ENCODE measurements at regions not wholly inside any gene's neighbourhood (a gene's known extent, or its start where the extent isn't known, plus 50 kb on each side); places are given as distances from the start of the nearest gene placed in this dataset.

GRCh38 chr20:56841346-56841908 lies 212.3 kb downstream of the TFAP2C start:
- no peak overlapping the region for H2AFZ ChIP-seq (ENCODE audit: low read length)
- H3K79me1 ChIP-seq (ENCODE audit: insufficient read depth, low read depth, low read length, poor library complexity, severe bottlenecking) = no peaks in the 10 kb centered on the region
- H3K4ac ChIP-seq (ENCODE audit: low read depth, low read length) = no peak overlapping the region
- Mint-ChIP-seq H3K9me3 (no peaks in the 10 kb centered on the region), H3K4me1 (peaks cover 6 to 14% of the 10 kb centered on the region in 2 experiments), H3K27ac (no peak overlapping the region), H3K27me3 (ENCODE audit: low read depth) (peaks cover 37% of the 10 kb centered on the region), H3K36me3 (ENCODE audit: insufficient read depth in 1 of 3, low read depth in 3 of 3) (no peaks in the 10 kb centered on the region), H3K4me3 (no peak overlapping the region)
- H2BK15ac ChIP-seq (ENCODE audit: low read depth, low read length) = no peak overlapping the region
- H3K56ac ChIP-seq (ENCODE audit: insufficient read length, low read depth, low read length) = no peak overlapping the region
- no peaks in the 10 kb centered on the region for H3K79me2 ChIP-seq (ENCODE audit: insufficient read depth, low read length)
- no peak overlapping the region for H3T11ph ChIP-seq (ENCODE audit: low read length)
- no peaks in the 10 kb centered on the region for H3K9me3 ChIP-seq (ENCODE audit: control insufficient read depth, low read depth, low read length)
- H3K14ac ChIP-seq (ENCODE audit: insufficient read depth, low read length) = no peak overlapping the region; the same call in 1 of the 2 replicates
- no CpG with 5 or more reads among the region's 6 CpGs for WGBS (ENCODE audit: extremely low coverage, insufficient read length, low lambda C conversion rate)
- H4K91ac ChIP-seq (ENCODE audit: insufficient read length, low read depth, low read length) = no peak overlapping the region
- H3K27ac ChIP-seq (ENCODE audit: insufficient read length, low read depth, low read length) = no peak overlapping the region
- TF ChIP-seq CTCF (conservative IDR thresholded peaks at IDR 0.05) = no peak
- H3K4me1 ChIP-seq (ENCODE audit: insufficient read depth, low read length) = no peaks in the 10 kb centered on the region
- no peak overlapping the region for H2BK120ac ChIP-seq (ENCODE audit: low read depth, low read length, poor library complexity, severe bottlenecking)
- no peaks in the 10 kb centered on the region; the same call in 1 of the 2 replicates for H3K27me3 ChIP-seq (ENCODE audit: insufficient read depth, low read length)
- H4K5ac ChIP-seq (ENCODE audit: insufficient read length, low read depth, low read length) = no peak overlapping the region
- no peak overlapping the region for H4K8ac ChIP-seq (replicated peaks; ENCODE audit: insufficient read length, low read depth, low read length)
- no peak overlapping the region for H2BK5ac ChIP-seq (ENCODE audit: insufficient read length, low read length)
- no peaks in the 10 kb centered on the region for H4K20me1 ChIP-seq (ENCODE audit: control insufficient read depth, insufficient read depth, insufficient read length)
- H3K4me2 ChIP-seq (ENCODE audit: insufficient read depth, insufficient read length, low read length) = no peak overlapping the region
- H2BK12ac ChIP-seq (ENCODE audit: insufficient read length, low read depth, low read length) = no peak overlapping the region
- H3K23me2 ChIP-seq (ENCODE audit: insufficient read length, low read depth, low read length, poor library complexity, severe bottlenecking) = no peaks in the 10 kb centered on the region
- DNase-seq = no peak
- H3K18ac ChIP-seq (ENCODE audit: insufficient read length, low read depth, low read length) = no peak overlapping the region
- no peak overlapping the region for H2BK20ac ChIP-seq (ENCODE audit: low read depth, low read length, poor library complexity, severe bottlenecking)
- no peak overlapping the region for H3K9ac ChIP-seq (ENCODE audit: extremely low read depth, insufficient read length, low read length)
- H3K23ac ChIP-seq (ENCODE audit: insufficient read length, low read depth, low read length) = no peak overlapping the region
- H2AK5ac ChIP-seq (ENCODE audit: insufficient read length, low read length) = no peak overlapping the region
